ENCODE measurements at regions not wholly inside any gene's neighbourhood (a gene's known extent, or its start where the extent isn't known, plus 50 kb on each side); places are given as distances from the start of the nearest gene placed in this dataset.

- H3K36me3 ChIP-seq (ENCODE audit: control insufficient read depth in 2 of 3, insufficient read depth in 3 of 3, low read length in 3 of 3), result no peaks in the 10 kb centered on the region
- peaks cover 0 to 10% (median 8%) of the 10 kb centered on the region in 3 donors for H3K4me1 ChIP-seq (ENCODE audit: control insufficient read depth in 2 of 3, insufficient read depth in 2 of 3, low read depth in 1 of 3, low read length in 3 of 3)
- H3K4me3 ChIP-seq (ENCODE audit: low read length in 3 of 3), result peak overlapping the region; percentile 69 to 100 (median 88)
- intact Hi-C loops (cut with DNase I), result no loop called here
- TF ChIP-seq CTCF (IDR thresholded peaks at IDR 0.05; ENCODE audit: borderline replicate concordance, extremely low read depth, insufficient read depth), result no peak
- peak overlapping the region; percentile 66 to 100 (median 83) for H3K9ac ChIP-seq (ENCODE audit: low read length in 3 of 3)
- FAIRE-seq, result no peak
- DNase-seq, result peak in 3 of 5 donors; percentile 92 to 97 (median 96)
- peak overlapping the region; percentile 89 for H3K27ac ChIP-seq (ENCODE audit: low read depth in 2 of 2, low read length in 2 of 2)
- H3K9me3 ChIP-seq (ENCODE audit: control insufficient read depth in 2 of 3, insufficient read depth in 1 of 3, low read length in 3 of 3), result no peaks in the 10 kb centered on the region
- no peaks in the 10 kb centered on the region for H3K27me3 ChIP-seq (ENCODE audit: control insufficient read depth, insufficient read depth, low read length)
Observed at GRCh38 chr6:26158076-26158580, 70.9 kb downstream of the HFE start.

DNA sequence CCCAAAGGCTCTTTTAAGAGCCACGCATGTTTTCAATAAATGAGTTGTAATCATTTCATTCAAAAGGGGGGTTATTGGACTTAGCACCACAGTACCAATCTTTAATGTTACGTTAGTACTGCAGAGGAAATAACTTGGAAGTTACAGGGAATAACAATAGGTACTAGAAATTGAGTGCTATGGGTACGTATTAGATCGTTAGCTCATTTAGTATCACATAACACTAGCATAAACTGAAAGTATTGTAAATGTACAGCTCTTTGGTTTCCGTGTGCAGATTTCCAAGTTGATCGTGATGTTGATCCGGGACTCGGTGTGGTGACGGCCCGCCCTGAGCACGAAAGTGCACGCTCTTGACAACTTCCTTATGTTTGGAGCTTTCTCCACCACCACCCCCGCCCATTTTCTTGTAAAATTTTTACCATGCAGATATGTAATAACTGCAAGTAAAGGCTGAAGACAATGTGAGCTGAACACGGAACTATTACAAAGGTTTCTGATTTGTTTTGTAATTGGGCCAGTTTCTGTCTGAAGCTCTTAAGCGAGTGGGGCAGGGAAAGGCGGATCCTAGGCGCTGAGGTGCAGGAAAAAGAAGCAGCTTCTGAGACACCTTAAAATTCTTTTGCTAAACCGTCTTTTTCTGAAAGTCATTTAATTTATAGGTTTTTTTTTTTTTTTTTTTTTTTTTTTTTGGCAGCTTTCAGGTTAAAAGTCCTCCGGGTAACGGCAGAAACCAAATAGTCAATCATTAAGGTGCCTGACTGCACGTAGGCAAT, 71.5 kb downstream of the HFE start:
- Histone ChIP-seq H3K27me3 (ENCODE audit: control insufficient read depth, insufficient read depth, low read length) (no peaks in the 10 kb centered on the region), H3K9me3 (ENCODE audit: control insufficient read depth in 2 of 3, insufficient read depth in 1 of 3, low read length in 3 of 3) (no peaks in the 10 kb centered on the region), H3K9ac (ENCODE audit: low read length in 3 of 3) (peak overlapping the region; percentile 72 to 100 (median 83)), H3K36me3 (ENCODE audit: control insufficient read depth in 2 of 3, insufficient read depth in 3 of 3, low read length in 3 of 3) (no peaks in the 10 kb centered on the region), H3K4me1 (ENCODE audit: control insufficient read depth in 2 of 3, insufficient read depth in 2 of 3, low read depth in 1 of 3, low read length in 3 of 3) (peaks cover 0 to 10% (median 8%) of the 10 kb centered on the region in 3 donors), H3K4me3 (ENCODE audit: low read length in 3 of 3) (peak overlapping the region; percentile 69 to 100 (median 88)), H3K27ac (ENCODE audit: low read depth in 2 of 2, low read length in 2 of 2) (peak overlapping the region; percentile 89)
- DNase-seq, result peak; percentile 77 to 84 (median 84)
- intact Hi-C loops (cut with DNase I), result no loop called here
- TF ChIP-seq CTCF (IDR thresholded peaks at IDR 0.05; ENCODE audit: borderline replicate concordance, extremely low read depth, insufficient read depth), result no peak
- FAIRE-seq, result no peak

GRCh38 chr6:26159357-26160273, 72.4 kb downstream of the HFE start:
- Histone ChIP-seq H3K9me3 (ENCODE audit: control insufficient read depth in 2 of 3, insufficient read depth in 1 of 3, low read length in 3 of 3) (no peaks in the 10 kb centered on the region), H3K27me3 (ENCODE audit: control insufficient read depth, insufficient read depth, low read length) (no peaks in the 10 kb centered on the region), H3K4me3 (ENCODE audit: low read length in 3 of 3) (peak overlapping the region; percentile 69 to 100 (median 88)), H3K27ac (ENCODE audit: low read depth in 2 of 2, low read length in 2 of 2) (peak overlapping the region in 1 of 2 donors; percentile 89), H3K36me3 (ENCODE audit: control insufficient read depth in 2 of 3, insufficient read depth in 3 of 3, low read length in 3 of 3) (no peaks in the 10 kb centered on the region), H3K9ac (ENCODE audit: low read length in 3 of 3) (peak overlapping the region; percentile 68 to 100 (median 83)), H3K4me1 (ENCODE audit: control insufficient read depth in 2 of 3, insufficient read depth in 2 of 3, low read depth in 1 of 3, low read length in 3 of 3) (peaks cover 0 to 10% (median 8%) of the 10 kb centered on the region in 3 donors)
- no peak for TF ChIP-seq CTCF (IDR thresholded peaks at IDR 0.05; ENCODE audit: borderline replicate concordance, extremely low read depth, insufficient read depth)
- intact Hi-C loops (cut with DNase I), result no loop called here
- DNase-seq (peak in 4 of 5 donors; percentile 60 to 84 (median 70)), FAIRE-seq (no peak)

Data from kidney (tissue), 13 donors.